ENCODE measurements at regions not wholly inside any gene's neighbourhood (a gene's known extent, or its start where the extent isn't known, plus 50 kb on each side); places are given as distances from the start of the nearest gene placed in this dataset.

DNA sequence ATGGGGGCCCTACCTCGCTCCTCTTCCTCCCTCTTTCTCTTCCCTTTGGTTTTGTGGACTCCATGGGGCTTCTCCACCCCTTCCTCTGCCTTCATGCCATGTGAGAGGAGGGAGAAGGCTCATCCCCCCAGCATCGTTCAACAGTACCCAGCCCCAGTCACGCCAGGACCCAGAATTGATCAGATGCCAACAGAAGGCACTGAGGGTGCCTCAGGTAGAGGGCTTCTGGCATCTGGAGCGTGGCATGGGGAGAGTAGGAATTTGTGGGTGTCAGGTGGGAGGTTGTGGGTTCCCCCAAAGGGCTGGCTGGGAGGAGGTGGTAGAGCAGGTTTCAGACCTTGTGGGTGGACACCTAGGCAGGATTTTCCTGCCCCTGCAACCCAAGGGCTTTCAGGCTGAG is 122.0 kb downstream of the TWIST2 start:
- TF ChIP-seq, protein P1, sequence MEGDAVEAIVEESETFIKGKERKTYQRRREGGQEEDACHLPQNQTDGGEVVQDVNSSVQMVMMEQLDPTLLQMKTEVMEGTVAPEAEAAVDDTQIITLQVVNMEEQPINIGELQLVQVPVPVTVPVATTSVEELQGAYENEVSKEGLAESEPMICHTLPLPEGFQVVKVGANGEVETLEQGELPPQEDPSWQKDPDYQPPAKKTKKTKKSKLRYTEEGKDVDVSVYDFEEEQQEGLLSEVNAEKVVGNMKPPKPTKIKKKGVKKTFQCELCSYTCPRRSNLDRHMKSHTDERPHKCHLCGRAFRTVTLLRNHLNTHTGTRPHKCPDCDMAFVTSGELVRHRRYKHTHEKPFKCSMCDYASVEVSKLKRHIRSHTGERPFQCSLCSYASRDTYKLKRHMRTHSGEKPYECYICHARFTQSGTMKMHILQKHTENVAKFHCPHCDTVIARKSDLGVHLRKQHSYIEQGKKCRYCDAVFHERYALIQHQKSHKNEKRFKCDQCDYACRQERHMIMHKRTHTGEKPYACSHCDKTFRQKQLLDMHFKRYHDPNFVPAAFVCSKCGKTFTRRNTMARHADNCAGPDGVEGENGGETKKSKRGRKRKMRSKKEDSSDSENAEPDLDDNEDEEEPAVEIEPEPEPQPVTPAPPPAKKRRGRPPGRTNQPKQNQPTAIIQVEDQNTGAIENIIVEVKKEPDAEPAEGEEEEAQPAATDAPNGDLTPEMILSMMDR (IDR thresholded peaks at IDR 0.05) = no peak
- TF ChIP-seq POLR2A (IDR thresholded peaks at IDR 0.05) = no peak

Measured in uterus (tissue), 2 donors.